ENCODE measurements at regions not wholly inside any gene's neighbourhood (a gene's known extent, or its start where the extent isn't known, plus 50 kb on each side); places are given as distances from the start of the nearest gene placed in this dataset.

- Histone ChIP-seq H2BK12ac (ENCODE audit: low read depth, low read length) (no peak overlapping the region), H2BK120ac (replicated peaks; ENCODE audit: low read depth, low read length) (no peak overlapping the region), H3K27ac (ENCODE audit: low read depth, low read length) (no peak overlapping the region), H3K18ac (ENCODE audit: extremely low read depth, low read length) (no peak overlapping the region), H2AK5ac (ENCODE audit: low read depth, low read length) (no peak overlapping the region), H4K20me1 (replicated peaks in 1 of 2; ENCODE audit: control insufficient read depth in 1 of 2, insufficient read depth in 2 of 2, low read length in 2 of 2) (no peaks in the 10 kb centered on the region), H4K5ac (ENCODE audit: insufficient read length, low read depth, low read length) (no peak overlapping the region), H3K23me2 (ENCODE audit: low read depth, low read length) (no peaks in the 10 kb centered on the region), H3K4me2 (ENCODE audit: insufficient read depth in 1 of 2, low read depth in 2 of 2, low read length in 2 of 2) (no peak overlapping the region), H3K56ac (replicated peaks; ENCODE audit: insufficient read length, low read depth, low read length) (no peak overlapping the region), H2BK5ac (ENCODE audit: low read depth, low read length) (no peak overlapping the region), H3K36me3 (ENCODE audit: control insufficient read depth in 2 of 4, insufficient read depth in 4 of 4, low read length in 3 of 4) (no peaks in the 10 kb centered on the region), H3K4me1 (replicated peaks in 1 of 4; ENCODE audit: control insufficient read depth in 3 of 4, insufficient read depth in 4 of 4, low read length in 3 of 4) (no peaks in the 10 kb centered on the region; a peak in 1 of 7 replicates), H3K79me1 (ENCODE audit: low read depth, low read length) (no peaks in the 10 kb centered on the region), H2BK15ac (ENCODE audit: low read length) (no peak overlapping the region), H3K9me3 (ENCODE audit: insufficient read depth in 2 of 2, low read depth in 1 of 2, low read length in 1 of 2) (peaks cover 2 to 6% of the 10 kb centered on the region in 2 experiments; a peak in 2 of 4 replicates), H2AFZ (ENCODE audit: low read length) (0 out of 2 replicates have a peak overlapping the region, but pooled peaks have one; percentile 58), H4K8ac (ENCODE audit: extremely low read depth, insufficient read depth, low read length) (no peak overlapping the region), H3K4me3 (ENCODE audit: extremely low read depth in 1 of 4, insufficient read depth in 2 of 4, low read depth in 3 of 4, low read length in 4 of 4) (no peak overlapping the region), H3K27me3 (replicated peaks in 1 of 4; ENCODE audit: control insufficient read depth in 3 of 4, extremely low read depth in 1 of 4, insufficient read depth in 3 of 4, low read length in 3 of 4) (no peaks in the 10 kb centered on the region), H3K23ac (ENCODE audit: insufficient read length) (no peak overlapping the region), H3K4ac (replicated peaks; ENCODE audit: insufficient read length, low read depth, low read length) (no peak overlapping the region), H3K9ac (replicated peaks in 1 of 4; ENCODE audit: extremely low read depth in 1 of 4, low read depth in 3 of 4, low read length in 3 of 4) (no peak overlapping the region), H3K79me2 (ENCODE audit: control insufficient read depth in 1 of 2, insufficient read depth in 2 of 2, low read length in 2 of 2) (no peaks in the 10 kb centered on the region), H4K91ac (replicated peaks; ENCODE audit: insufficient read length, low read length) (no peak overlapping the region), H2BK20ac (ENCODE audit: low read length) (no peak overlapping the region), H3K14ac (ENCODE audit: insufficient read length) (no peak overlapping the region)
- DNase-seq (ENCODE audit: low read depth in 1 of 2, low spot score in 2 of 2) (no peak), FAIRE-seq (no peak)
- ChIA-PET CTCF (ENCODE audit: partially characterized antibody) (interaction anchor here (0.7 to 2.1 kb wide), 7 partner anchors 8 to 391 kb away, joined by 3 to 4 read pairs (median 3); no protein-coding TSS in a partner anchor), POLR2A (ENCODE audit: partially characterized antibody) (interaction anchor here (1.1 kb wide), 1 partner anchor 437 kb away, joined by 3 read pairs; no protein-coding TSS in a partner anchor)
- TF ChIP-seq CHD2 (IDR thresholded peaks at IDR 0.05; ENCODE audit: low read length) = no peak
- TF ChIP-seq EZH2 (IDR thresholded peaks at IDR 0.05; ENCODE audit: low read depth, low read length, severe bottlenecking) = no peak
- no peak for TF ChIP-seq SP2 (IDR thresholded peaks at IDR 0.05; ENCODE audit: low read length)
- TF ChIP-seq CBX5 (IDR thresholded peaks at IDR 0.05; ENCODE audit: low read depth, low read length) = no peak
- TF ChIP-seq MAFK (IDR thresholded peaks at IDR 0.05; ENCODE audit: low read depth, low read length) = no peak
- no peak for TF ChIP-seq TCF12 (IDR thresholded peaks at IDR 0.05; ENCODE audit: low read depth, low read length)
- no peak for TF ChIP-seq ZNF274 (IDR thresholded peaks at IDR 0.05; ENCODE audit: borderline replicate concordance, extremely low read depth, low read length)
- TF ChIP-seq TEAD4 (IDR thresholded peaks at IDR 0.05; ENCODE audit: low read depth, low read length) = no peak
- no peak for TF ChIP-seq E2F6 (IDR thresholded peaks at IDR 0.05)
- 89% methylated on average over 13 of the region's 13 CpGs; no CpG with 5 or more reads in 1 of the 2 experiments for WGBS, 2 experiments (ENCODE audit: extremely low coverage in 1 of 2, insufficient coverage in 1 of 2, insufficient read length in 1 of 2, insufficient replicate concordance in 2 of 2, low coverage in 1 of 2, low lambda C conversion rate in 2 of 2, missing lambda C conversion rate in 1 of 2)
These were observed 116.5 kb downstream of the NUFIP1 start for GRCh38 chr13:44872751-44873150.
